ENCODE measurements at regions not wholly inside any gene's neighbourhood (a gene's known extent, or its start where the extent isn't known, plus 50 kb on each side); places are given as distances from the start of the nearest gene placed in this dataset.
"Not testable (repeated sequence)": the region's sequence is repeated elsewhere in the genome, so short reads cannot be mapped to it uniquely, and the experiment has no call there.

DNA sequence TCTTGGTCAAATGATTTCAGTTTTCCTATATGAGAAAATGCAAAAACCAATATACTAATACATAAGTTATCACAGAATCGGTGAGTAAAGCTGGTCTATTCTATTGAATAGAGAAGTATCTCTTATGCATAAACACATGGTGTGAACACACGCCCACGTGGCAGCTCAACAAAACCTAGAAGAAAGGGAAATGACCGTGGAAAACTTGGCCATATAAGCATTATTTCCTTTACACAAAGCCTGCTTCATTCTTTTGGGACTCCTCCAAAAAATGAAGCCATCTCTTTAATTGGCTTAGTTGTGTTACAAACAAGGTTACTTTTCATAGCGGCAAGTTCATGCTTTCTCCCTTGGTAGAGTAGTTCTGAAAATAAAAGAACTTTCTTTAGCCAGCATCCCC, 183.2 kb downstream of the TMEM161B start:
- Mint-ChIP-seq H3K27ac (no peak overlapping the region), H3K4me3 (no peak overlapping the region), H3K9me3 (no peaks in the 10 kb centered on the region), H3K4me1 (ENCODE audit: low read depth) (no peaks in the 10 kb centered on the region), H3K27me3 (no peaks in the 10 kb centered on the region), H3K36me3 (no peaks in the 10 kb centered on the region)
- no peak for DNase-seq
- ChIA-PET CTCF (no interaction called here), POLR2A (no interaction called here)
- intact Hi-C loops (cut with micrococcal nuclease): no loop called here

DNA sequence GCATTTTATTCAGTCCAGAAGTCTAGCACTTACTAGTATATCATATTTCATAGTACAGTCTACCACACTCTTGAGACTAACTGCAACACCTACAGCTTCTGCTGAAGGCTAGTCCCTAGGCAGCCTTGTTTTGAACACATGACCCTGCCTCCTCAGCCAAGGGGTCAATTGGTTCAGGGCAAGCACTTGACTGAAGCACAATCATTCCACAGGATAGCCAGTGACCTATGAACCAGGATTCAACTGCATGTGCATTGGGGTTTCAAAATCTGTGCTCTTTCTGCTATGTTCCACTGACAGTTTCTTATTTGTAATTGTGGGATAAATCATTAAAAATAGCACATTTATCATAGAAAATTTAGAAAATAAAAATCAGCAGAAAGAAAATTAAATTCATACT, 186.8 kb downstream of the TMEM161B start:
- DNase-seq: no peak
- H3K27ac Mint-ChIP-seq: no peak overlapping the region
- intact Hi-C loops (cut with micrococcal nuclease): no loop called here
- H3K27me3 Mint-ChIP-seq: no peaks in the 10 kb centered on the region
- no peak overlapping the region for H3K4me3 Mint-ChIP-seq
- H3K4me1 Mint-ChIP-seq (ENCODE audit: low read depth): no peaks in the 10 kb centered on the region
- CTCF ChIA-PET: no interaction called here
- peaks cover 6% of the 10 kb centered on the region for H3K9me3 Mint-ChIP-seq
- no peaks in the 10 kb centered on the region for H3K36me3 Mint-ChIP-seq
- POLR2A ChIA-PET: no interaction called here

GRCh38 chr5:88063813-88064212, 204.8 kb downstream of the TMEM161B start:
- Mint-ChIP-seq H3K4me1 (ENCODE audit: low read depth) (no peaks in the 10 kb centered on the region), H3K27ac (no peak overlapping the region), H3K9me3 (peaks cover 14% of the 10 kb centered on the region), H3K27me3 (no peaks in the 10 kb centered on the region), H3K36me3 (peaks cover 2% of the 10 kb centered on the region), H3K4me3 (no peak overlapping the region)
- ChIA-PET CTCF (no interaction called here), POLR2A (no interaction called here)
- DNase-seq: no peak
- intact Hi-C loops (cut with micrococcal nuclease): no loop called here

DNA sequence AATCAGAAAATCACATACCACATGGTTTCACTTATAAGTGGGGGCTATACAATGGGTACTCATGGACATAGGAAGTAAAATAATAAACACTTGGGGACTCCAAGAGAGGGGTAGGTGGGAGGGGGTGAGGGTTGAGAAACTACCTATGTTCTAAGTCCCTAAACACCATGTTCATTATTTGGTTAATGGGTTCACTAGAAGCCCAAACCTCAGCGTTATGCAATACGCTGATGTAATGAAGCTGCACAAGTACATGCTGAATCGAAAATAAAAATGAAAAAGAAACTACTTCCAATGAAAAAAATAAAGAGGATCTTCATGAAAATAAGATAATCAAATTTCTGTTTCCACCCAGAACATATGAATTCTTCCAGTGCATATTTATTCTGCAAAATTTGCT, 208.5 kb downstream of the TMEM161B start:
- H3K27ac Mint-ChIP-seq: no peak overlapping the region
- peaks cover 14% of the 10 kb centered on the region for H3K9me3 Mint-ChIP-seq
- CTCF ChIA-PET: no interaction called here

GRCh38 chr5:88058625-88059024, 210.0 kb downstream of the TMEM161B start:
- Mint-ChIP-seq H3K36me3 (peaks cover 2% of the 10 kb centered on the region), H3K27ac (no peak overlapping the region), H3K4me3 (no peak overlapping the region), H3K9me3 (peaks cover 14% of the 10 kb centered on the region), H3K4me1 (ENCODE audit: low read depth) (no peaks in the 10 kb centered on the region), H3K27me3 (no peaks in the 10 kb centered on the region)
- CTCF ChIA-PET: no interaction called here
- DNase-seq: no peak
- POLR2A ChIA-PET: no interaction called here
- intact Hi-C loops (cut with micrococcal nuclease): no loop called here

More for the DNA sequence above, 208.5 kb downstream of the TMEM161B start:
- intact Hi-C loops (cut with micrococcal nuclease): no loop called here
- no peaks in the 10 kb centered on the region for H3K4me1 Mint-ChIP-seq (ENCODE audit: low read depth)
- DNase-seq: no peak
- no peak overlapping the region for H3K4me3 Mint-ChIP-seq
- peaks cover 2% of the 10 kb centered on the region for H3K36me3 Mint-ChIP-seq
- POLR2A ChIA-PET: no interaction called here
- H3K27me3 Mint-ChIP-seq: no peaks in the 10 kb centered on the region

DNA sequence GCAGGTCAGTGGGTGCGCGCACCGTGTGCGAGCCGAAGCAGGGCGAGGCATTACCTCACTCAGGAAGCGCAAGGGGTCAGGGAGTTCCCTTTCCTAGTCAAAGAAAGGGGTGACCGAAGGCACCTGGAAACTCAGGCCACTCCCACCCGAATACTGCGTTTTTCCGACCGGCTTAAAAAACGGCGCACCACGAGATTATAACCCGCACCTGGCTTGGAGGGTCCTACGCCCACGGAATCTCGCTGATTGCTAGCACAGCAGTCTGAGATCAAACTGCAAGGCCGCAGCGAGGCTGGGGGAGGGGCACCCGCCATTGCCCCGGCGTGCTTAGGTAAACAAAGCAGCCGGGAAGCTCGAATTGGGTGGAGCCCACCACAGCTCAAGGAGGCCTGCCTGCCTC, 216.2 kb downstream of the TMEM161B start:
- H3K36me3 Mint-ChIP-seq; DNase-seq; CTCF ChIA-PET; intact Hi-C loops (cut with micrococcal nuclease); H3K27me3 Mint-ChIP-seq; POLR2A ChIA-PET; H3K9me3 Mint-ChIP-seq; H3K4me3 Mint-ChIP-seq; H3K4me1 Mint-ChIP-seq (ENCODE audit: low read depth); H3K27ac Mint-ChIP-seq: not testable (repeated sequence)

DNA sequence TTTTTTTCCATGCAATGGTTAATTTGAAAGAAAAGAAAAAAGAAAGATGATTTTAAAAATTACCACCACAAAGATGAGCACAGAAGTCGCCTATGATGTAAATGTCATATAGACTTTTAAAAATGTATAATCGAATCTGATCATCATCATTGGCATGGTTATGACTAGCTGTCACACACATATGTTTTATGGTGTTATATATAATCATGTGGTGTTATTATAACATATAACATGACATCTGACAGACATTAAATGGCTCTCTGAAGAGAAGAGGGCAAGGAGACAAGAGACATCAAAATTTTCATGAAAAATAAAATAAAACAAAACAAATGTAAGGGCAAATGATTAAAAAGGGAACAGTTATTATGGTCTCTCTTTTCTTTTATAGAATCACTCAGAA, 217.5 kb downstream of the TMEM161B start:
- H3K27ac Mint-ChIP-seq: no peak overlapping the region
- peaks cover 2% of the 10 kb centered on the region for H3K27me3 Mint-ChIP-seq
- H3K4me3 Mint-ChIP-seq: no peak overlapping the region
- peaks cover 2% of the 10 kb centered on the region for H3K9me3 Mint-ChIP-seq
- POLR2A ChIA-PET: no interaction called here
- H3K36me3 Mint-ChIP-seq: peaks cover 2% of the 10 kb centered on the region
- H3K4me1 Mint-ChIP-seq (ENCODE audit: low read depth): no peaks in the 10 kb centered on the region
- intact Hi-C loops (cut with micrococcal nuclease): no loop called here
- no peak for DNase-seq
- CTCF ChIA-PET: no interaction called here

GRCh38 chr5:88049737-88050136, 218.9 kb downstream of the TMEM161B start:
- Mint-ChIP-seq H3K4me3 (no peak overlapping the region), H3K4me1 (ENCODE audit: low read depth) (no peaks in the 10 kb centered on the region), H3K36me3 (peaks cover 2% of the 10 kb centered on the region), H3K9me3 (peaks cover 2% of the 10 kb centered on the region), H3K27ac (no peak overlapping the region), H3K27me3 (peaks cover 2% of the 10 kb centered on the region)
- POLR2A ChIA-PET: no interaction called here
- DNase-seq: no peak
- CTCF ChIA-PET: no interaction called here
- intact Hi-C loops (cut with micrococcal nuclease): no loop called here

GRCh38 chr5:88049156-88049555, 219.5 kb downstream of the TMEM161B start:
- peaks cover 2% of the 10 kb centered on the region for H3K27me3 Mint-ChIP-seq
- H3K9me3 Mint-ChIP-seq: peaks cover 2% of the 10 kb centered on the region
- POLR2A ChIA-PET: no interaction called here
- no peak overlapping the region for H3K27ac Mint-ChIP-seq
- intact Hi-C loops (cut with micrococcal nuclease): no loop called here
- CTCF ChIA-PET: no interaction called here
- H3K36me3 Mint-ChIP-seq: peaks cover 2% of the 10 kb centered on the region
- no peak for DNase-seq
- no peaks in the 10 kb centered on the region for H3K4me1 Mint-ChIP-seq (ENCODE audit: low read depth)
- H3K4me3 Mint-ChIP-seq: no peak overlapping the region

DNA sequence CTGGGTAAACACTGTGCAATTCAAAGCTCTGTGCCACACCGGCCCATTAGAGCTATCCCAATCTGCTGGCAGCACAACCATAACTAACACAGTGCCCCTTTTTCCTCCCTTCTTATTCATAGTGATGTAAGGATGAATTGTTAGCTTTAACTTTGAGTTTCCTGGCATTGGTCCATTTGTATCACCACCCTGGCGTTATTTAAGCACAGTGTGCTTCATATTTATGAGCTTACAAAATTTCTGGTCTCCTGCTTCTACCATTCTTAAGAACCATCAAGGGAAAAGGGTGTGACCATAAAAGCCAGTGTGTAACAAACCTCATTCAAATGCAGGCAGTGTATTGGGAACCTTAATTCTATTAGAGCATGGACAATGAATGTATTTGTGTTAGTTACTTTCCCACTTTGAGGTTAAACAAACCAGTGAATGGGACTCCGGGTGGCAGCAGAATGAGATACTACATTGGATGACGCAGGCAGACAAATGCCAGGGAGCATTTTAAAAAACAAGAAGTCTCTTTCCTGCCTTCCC, 222.6 kb downstream of the TMEM161B start:
- intact Hi-C loops (cut with micrococcal nuclease): no loop called here
- Mint-ChIP-seq H3K4me3 (no peak overlapping the region), H3K36me3 (no peaks in the 10 kb centered on the region), H3K4me1 (ENCODE audit: low read depth) (no peaks in the 10 kb centered on the region), H3K9me3 (no peaks in the 10 kb centered on the region), H3K27ac (no peak overlapping the region), H3K27me3 (no peaks in the 10 kb centered on the region)
- DNase-seq: no peak
- ChIA-PET POLR2A (no interaction called here), CTCF (interaction anchor here (1.6 kb wide), 1 partner anchor 644 kb away, joined by 3 read pairs; no protein-coding TSS in a partner anchor)

DNA sequence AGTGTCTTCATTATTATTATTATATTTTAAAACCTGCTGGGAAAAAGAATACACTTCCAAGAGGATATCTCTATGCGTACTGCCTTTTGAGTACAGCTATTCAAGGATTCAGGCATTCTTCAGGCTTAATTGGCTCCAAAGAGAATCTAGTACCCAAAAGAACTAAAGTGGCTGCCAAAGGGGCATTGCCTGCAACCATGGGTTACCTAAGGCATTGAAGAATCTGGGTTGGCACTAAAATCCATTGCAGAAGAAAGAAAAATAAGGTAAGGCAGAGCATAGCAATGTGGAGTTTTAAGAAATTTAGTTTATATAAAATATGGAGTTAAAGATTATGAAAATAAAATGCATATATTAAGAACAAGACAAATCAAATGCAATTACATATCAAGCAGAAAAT, 223.5 kb downstream of the TMEM161B start:
- intact Hi-C loops (cut with micrococcal nuclease): no loop called here
- ChIA-PET CTCF (interaction anchor here (1.6 kb wide), 1 partner anchor 645 kb away, joined by 3 read pairs; no protein-coding TSS in a partner anchor), POLR2A (no interaction called here)
- H3K9me3 Mint-ChIP-seq: no peaks in the 10 kb centered on the region
- H3K27ac Mint-ChIP-seq: no peak overlapping the region
- no peaks in the 10 kb centered on the region for H3K4me1 Mint-ChIP-seq (ENCODE audit: low read depth)
- H3K4me3 Mint-ChIP-seq: no peak overlapping the region
- no peak for DNase-seq
- no peaks in the 10 kb centered on the region for H3K27me3 Mint-ChIP-seq
- H3K36me3 Mint-ChIP-seq: no peaks in the 10 kb centered on the region

GRCh38 chr5:88034520-88034919, 234.1 kb downstream of the TMEM161B start:
- H3K27me3 Mint-ChIP-seq: peaks cover 1% of the 10 kb centered on the region
- H3K36me3 Mint-ChIP-seq: no peaks in the 10 kb centered on the region
- intact Hi-C loops (cut with micrococcal nuclease): no loop called here
- POLR2A ChIA-PET: no interaction called here
- H3K4me1 Mint-ChIP-seq (ENCODE audit: low read depth): no peaks in the 10 kb centered on the region
- CTCF ChIA-PET: no interaction called here
- no peak overlapping the region for H3K4me3 Mint-ChIP-seq
- H3K9me3 Mint-ChIP-seq: no peaks in the 10 kb centered on the region
- DNase-seq: no peak
- H3K27ac Mint-ChIP-seq: no peak overlapping the region

- Mint-ChIP-seq H3K27ac (no peak overlapping the region), H3K4me3 (no peak overlapping the region), H3K36me3 (no peaks in the 10 kb centered on the region), H3K27me3 (peaks cover 1% of the 10 kb centered on the region), H3K4me1 (ENCODE audit: low read depth) (no peaks in the 10 kb centered on the region), H3K9me3 (no peaks in the 10 kb centered on the region)
- no peak for DNase-seq
- intact Hi-C loops (cut with micrococcal nuclease): no loop called here
- ChIA-PET CTCF (no interaction called here), POLR2A (no interaction called here)
These were observed 235.5 kb downstream of the TMEM161B start for GRCh38 chr5:88033191-88033590.

- H3K4me1 Mint-ChIP-seq (ENCODE audit: low read depth): no peaks in the 10 kb centered on the region
- H3K4me3 Mint-ChIP-seq: no peak overlapping the region
- H3K27ac Mint-ChIP-seq: no peak overlapping the region
- no peak for DNase-seq
- ChIA-PET CTCF (no interaction called here), POLR2A (no interaction called here)
- H3K27me3 Mint-ChIP-seq: peaks cover 1% of the 10 kb centered on the region
- no peaks in the 10 kb centered on the region for H3K36me3 Mint-ChIP-seq
- no peaks in the 10 kb centered on the region for H3K9me3 Mint-ChIP-seq
- intact Hi-C loops (cut with micrococcal nuclease): no loop called here
These were observed 239.6 kb downstream of the TMEM161B start for GRCh38 chr5:88029011-88029410.

Measured in activated CD4-positive, alpha-beta memory T cell treated with anti-CD3 and anti-CD28 coated beads for 36 hours (primary cell).